GM23248 (cell line): ENCODE measurements at regions not wholly inside any gene's neighbourhood (a gene's known extent, or its start where the extent isn't known, plus 50 kb on each side); places are given as distances from the start of the nearest gene placed in this dataset.

Experiments used
- EZH2 ChIP-seq: fragments of 200-600 bp; sonication (generic); IDR thresholded peaks from 2 replicates; pipeline ENCODE4 v1.6.1; 2018; ENCODE audit warnings: antibody characterized with exemption, mild to moderate bottlenecking; ENCODE audit not compliant: insufficient read depth, poor library complexity, severe bottlenecking
- EZH2phosphoT487 ChIP-seq: fragments of 200-600 bp; sonication (generic); IDR thresholded peaks from 2 replicates; pipeline ENCODE4 v1.6.1; 2018; ENCODE audit warnings: antibody characterized with exemption, moderate library complexity, mild to moderate bottlenecking, low read depth; ENCODE audit not compliant: insufficient read depth

DNA sequence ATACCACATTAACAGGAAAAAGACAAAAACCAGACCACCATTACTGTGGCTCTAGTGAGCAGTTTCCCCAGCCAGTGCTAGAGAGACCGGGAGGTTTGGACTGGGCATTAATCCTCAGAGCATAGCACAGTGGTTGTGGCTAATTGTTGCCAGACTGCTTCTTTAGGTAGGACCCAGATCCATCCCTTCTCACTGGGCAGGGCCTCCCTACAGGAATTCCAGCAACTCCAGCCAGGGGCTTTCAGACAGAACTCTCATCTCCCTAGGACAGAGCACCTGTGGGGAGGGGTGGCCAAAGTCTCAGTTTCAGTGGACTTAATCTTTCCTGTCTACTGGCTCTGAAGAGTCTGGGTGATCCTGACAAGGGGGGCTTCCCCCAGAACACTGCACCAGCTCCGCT is 759.6 kb downstream of the SQOR start:
- no peak for TF ChIP-seq EZH2
- no peak for TF ChIP-seq EZH2phosphoT487
